Endodermal cell (in vitro differentiated cells): ENCODE measurements at regions not wholly inside any gene's neighbourhood (a gene's known extent, or its start where the extent isn't known, plus 50 kb on each side); places are given as distances from the start of the nearest gene placed in this dataset.

Experiments used
- DNase-seq: peaks from one replicate; pipeline ENCODE4 v3.0.0-alpha.2; 2017
- H3K27ac ChIP-seq: 2 replicates; pipeline ENCODE4 v1.5.1; 2013; ENCODE audit warnings: mild to moderate bottlenecking, low read depth, low read length, moderate library complexity
- H3K27me3 ChIP-seq: 2 replicates; pipeline ENCODE4 v1.6.1; 2013; ENCODE audit warnings: mild to moderate bottlenecking, low read length, moderate library complexity; ENCODE audit not compliant: insufficient read depth, control insufficient read depth, poor library complexity, severe bottlenecking
- H3K36me3 ChIP-seq: 2 replicates; pipeline ENCODE4 v1.7.0; 2013; ENCODE audit warnings: mild to moderate bottlenecking, low read length, moderate library complexity; ENCODE audit not compliant: control insufficient read depth, insufficient read depth
- H3K4me1 ChIP-seq: one replicate; pipeline ENCODE4 v1.7.0; 2013; ENCODE audit warnings: low read length; ENCODE audit not compliant: control insufficient read depth, insufficient read depth
- H3K4me3 ChIP-seq: 2 replicates; pipeline ENCODE4 v1.5.1; 2013; ENCODE audit warnings: mild to moderate bottlenecking, low read length, moderate library complexity
- H3K9ac ChIP-seq: 2 replicates; pipeline ENCODE4 v1.6.1; 2013; ENCODE audit warnings: mild to moderate bottlenecking, low read length, moderate library complexity; ENCODE audit not compliant: poor library complexity, severe bottlenecking; ENCODE audit errors: extremely low read depth
- H3K9me3 ChIP-seq: 2 replicates; pipeline ENCODE4 v1.6.1; 2013; ENCODE audit warnings: mild to moderate bottlenecking, low read length, moderate library complexity; ENCODE audit not compliant: control insufficient read depth
- H3K27ac Mint-ChIP-seq: 2 replicates; pipeline ENCODE4 v1.8.0; 2020; ENCODE audit warnings: mixed read lengths
- H3K27me3 Mint-ChIP-seq: 2 replicates; pipeline ENCODE4 v1.8.0; 2021; ENCODE audit warnings: mild to moderate bottlenecking, mixed read lengths; ENCODE audit not compliant: insufficient read depth
- H3K36me3 Mint-ChIP-seq: 2 replicates; pipeline ENCODE4 v1.8.0; 2020; ENCODE audit warnings: low read depth, mixed read lengths
- H3K4me1 Mint-ChIP-seq: 2 replicates; pipeline ENCODE4 v1.8.0; 2020; ENCODE audit warnings: mixed read lengths
- H3K4me3 Mint-ChIP-seq: 2 replicates; pipeline ENCODE4 v1.8.0; 2020; ENCODE audit warnings: mild to moderate bottlenecking, moderate library complexity, mixed read lengths
- H3K9me3 Mint-ChIP-seq: 2 replicates; pipeline ENCODE4 v1.8.0; 2020; ENCODE audit warnings: mild to moderate bottlenecking, mixed read lengths
- WGBS, 2 experiments: methylation state at CpG; one replicate each; pipeline versions ENCODE4 v1.1.5 to v1.1.7; 2013; ENCODE audit warnings: missing lambda C conversion rate in 2 of 2, mixed read lengths in 1 of 2; ENCODE audit not compliant: insufficient coverage in 1 of 2, insufficient read length in 1 of 2; 5-methylcytosine and 5-hydroxymethylcytosine counted together
- TF ChIP-seq, protein P1 (sequence below): fragments of 200-600 bp; sonication (generic); conservative IDR thresholded peaks from 2 replicates; pipeline ENCODE4 v1.5.0; 2021; ENCODE audit warnings: antibody characterized with exemption, mild to moderate bottlenecking

DNA sequence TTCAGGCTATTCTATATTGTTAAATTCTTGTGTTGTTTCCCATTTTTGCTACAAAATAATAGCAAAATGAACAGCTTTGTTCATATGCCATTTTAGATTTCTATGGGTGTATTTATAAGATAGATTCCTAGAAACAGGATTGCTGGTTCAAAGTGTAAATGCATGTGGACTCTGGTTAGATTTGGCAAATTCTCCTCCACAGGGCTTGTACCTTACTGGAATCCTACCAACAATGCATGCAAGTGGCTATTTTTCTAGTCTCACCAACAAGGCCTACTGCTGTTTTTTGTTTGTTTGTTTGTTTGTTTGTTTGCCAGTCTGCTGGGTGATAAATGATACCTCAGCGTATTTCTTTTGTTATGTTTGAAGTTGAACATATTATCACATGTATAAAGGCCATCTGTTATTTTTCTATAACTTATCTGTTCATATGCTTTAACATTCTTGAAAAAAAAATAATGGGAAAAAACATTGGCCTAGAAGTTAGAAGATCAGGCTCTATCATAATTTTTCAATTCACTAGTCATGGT, 87.1 kb upstream of the AHR start:
- H3K36me3 Mint-ChIP-seq: no peaks in the 10 kb centered on the region
- H3K27ac ChIP-seq: no peak overlapping the region
- no peaks in the 10 kb centered on the region for H3K4me1 ChIP-seq
- TF ChIP-seq, protein P1, sequence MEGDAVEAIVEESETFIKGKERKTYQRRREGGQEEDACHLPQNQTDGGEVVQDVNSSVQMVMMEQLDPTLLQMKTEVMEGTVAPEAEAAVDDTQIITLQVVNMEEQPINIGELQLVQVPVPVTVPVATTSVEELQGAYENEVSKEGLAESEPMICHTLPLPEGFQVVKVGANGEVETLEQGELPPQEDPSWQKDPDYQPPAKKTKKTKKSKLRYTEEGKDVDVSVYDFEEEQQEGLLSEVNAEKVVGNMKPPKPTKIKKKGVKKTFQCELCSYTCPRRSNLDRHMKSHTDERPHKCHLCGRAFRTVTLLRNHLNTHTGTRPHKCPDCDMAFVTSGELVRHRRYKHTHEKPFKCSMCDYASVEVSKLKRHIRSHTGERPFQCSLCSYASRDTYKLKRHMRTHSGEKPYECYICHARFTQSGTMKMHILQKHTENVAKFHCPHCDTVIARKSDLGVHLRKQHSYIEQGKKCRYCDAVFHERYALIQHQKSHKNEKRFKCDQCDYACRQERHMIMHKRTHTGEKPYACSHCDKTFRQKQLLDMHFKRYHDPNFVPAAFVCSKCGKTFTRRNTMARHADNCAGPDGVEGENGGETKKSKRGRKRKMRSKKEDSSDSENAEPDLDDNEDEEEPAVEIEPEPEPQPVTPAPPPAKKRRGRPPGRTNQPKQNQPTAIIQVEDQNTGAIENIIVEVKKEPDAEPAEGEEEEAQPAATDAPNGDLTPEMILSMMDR: no peak
- no peak for DNase-seq
- H3K9me3 ChIP-seq: peaks cover 6% of the 10 kb centered on the region
- peaks cover 6% of the 10 kb centered on the region for H3K4me1 Mint-ChIP-seq
- H3K9ac ChIP-seq: no peak overlapping the region
- H3K4me3 ChIP-seq: no peak overlapping the region
- no peaks in the 10 kb centered on the region for H3K27me3 Mint-ChIP-seq
- no peaks in the 10 kb centered on the region for H3K36me3 ChIP-seq
- no peak overlapping the region for H3K4me3 Mint-ChIP-seq
- no CpG with 5 or more reads among the region's 1 CpG for WGBS, 2 experiments
- peaks cover 19% of the 10 kb centered on the region for H3K9me3 Mint-ChIP-seq
- no peak overlapping the region for H3K27ac Mint-ChIP-seq
- no peaks in the 10 kb centered on the region for H3K27me3 ChIP-seq

DNA sequence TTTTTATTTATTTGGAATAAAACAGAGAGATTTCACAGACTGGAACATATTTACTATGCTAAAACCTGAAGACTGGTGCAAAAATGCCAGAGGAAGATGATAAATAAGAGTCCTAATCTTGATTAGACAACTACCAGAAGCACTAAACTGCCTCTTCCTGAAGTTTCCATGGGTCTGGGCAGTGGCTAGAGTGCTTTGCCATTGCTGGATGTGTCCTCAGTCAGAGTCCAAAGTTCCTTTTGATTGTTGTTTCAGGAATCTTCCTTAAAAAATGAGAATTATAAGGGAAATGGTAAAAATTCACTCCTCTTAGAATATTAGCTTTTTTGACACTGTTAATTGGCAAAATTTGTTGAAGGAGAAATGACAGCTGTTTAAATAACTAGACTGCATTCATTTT, 86.3 kb upstream of the AHR start:
- H3K9me3 ChIP-seq: peaks cover 6% of the 10 kb centered on the region
- no peak for DNase-seq
- H3K36me3 ChIP-seq: no peaks in the 10 kb centered on the region
- H3K27ac ChIP-seq: no peak overlapping the region
- H3K4me1 ChIP-seq: no peaks in the 10 kb centered on the region
- Mint-ChIP-seq H3K9me3 (peaks cover 23% of the 10 kb centered on the region), H3K27me3 (no peaks in the 10 kb centered on the region), H3K36me3 (peaks cover 2% of the 10 kb centered on the region), H3K27ac (no peak overlapping the region), H3K4me3 (no peak overlapping the region), H3K4me1 (peaks cover under 1% of the 10 kb centered on the region)
- H3K27me3 ChIP-seq: no peaks in the 10 kb centered on the region
- H3K4me3 ChIP-seq: no peak overlapping the region
- no peak overlapping the region for H3K9ac ChIP-seq
- TF ChIP-seq, protein P1: no peak

DNA sequence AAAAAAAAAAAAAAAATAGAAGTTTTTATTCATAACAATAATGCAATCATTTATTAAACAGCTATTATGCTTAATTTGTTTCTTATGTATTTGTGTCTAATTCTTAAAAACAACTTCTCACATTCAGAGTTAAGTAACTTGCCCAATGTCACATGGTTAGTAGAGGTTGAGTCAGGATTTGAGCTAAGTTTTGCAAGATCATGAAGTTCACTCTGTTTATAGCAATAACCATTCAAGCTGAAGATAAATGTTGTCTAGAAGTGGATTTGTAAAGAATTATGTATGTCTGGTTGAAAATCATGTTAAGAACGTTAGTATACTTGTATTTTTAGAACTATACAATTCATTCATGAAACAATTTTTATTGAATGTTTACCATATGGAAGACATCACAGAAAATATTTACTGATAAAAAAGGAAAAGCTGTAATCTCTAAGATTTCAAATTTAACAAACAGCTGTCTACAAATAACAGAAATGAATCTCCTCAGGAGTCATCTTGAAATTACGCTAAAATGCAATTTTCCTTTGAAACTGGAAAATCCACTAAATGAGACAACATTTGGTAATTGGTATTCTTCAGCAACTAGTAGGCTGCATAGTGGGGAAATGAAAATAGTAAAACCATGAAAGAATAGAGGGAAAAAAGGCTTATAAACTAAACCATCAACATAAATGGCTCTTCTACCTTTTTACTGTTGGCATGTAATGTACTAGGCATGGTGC, 70.5 kb upstream of the AHR start:
- Mint-ChIP-seq H3K9me3 (no peaks in the 10 kb centered on the region), H3K27me3 (no peaks in the 10 kb centered on the region), H3K4me3 (no peak overlapping the region), H3K36me3 (no peaks in the 10 kb centered on the region), H3K27ac (no peak overlapping the region), H3K4me1 (no peaks in the 10 kb centered on the region)
- no peak overlapping the region for H3K27ac ChIP-seq
- no peak overlapping the region for H3K9ac ChIP-seq
- DNase-seq: no peak
- no peaks in the 10 kb centered on the region for H3K36me3 ChIP-seq
- H3K4me1 ChIP-seq: no peaks in the 10 kb centered on the region
- no peaks in the 10 kb centered on the region for H3K27me3 ChIP-seq
- TF ChIP-seq, protein P1: no peak
- H3K9me3 ChIP-seq: no peaks in the 10 kb centered on the region
- H3K4me3 ChIP-seq: no peak overlapping the region
- WGBS, 2 experiments: 100% methylated on average over 1 of the region's 2 CpGs; no CpG with 5 or more reads in 1 of the 2 experiments
